HEK293 (cell line): ENCODE measurements at regions not wholly inside any gene's neighbourhood (a gene's known extent, or its start where the extent isn't known, plus 50 kb on each side); places are given as distances from the start of the nearest gene placed in this dataset.
A peak's percentile ranks its signal among the peaks of the same experiment; 100 is the strongest.

Experiments used
- CTCF ChIA-PET: fragments of 350-600 bp; formaldehyde crosslinking; extraction: SDS; loops from one replicate; lab custom pipeline; 2021; ENCODE audit warnings: antibody characterized with exemption; lab: Yijun Ruan, JAX
- POLR2A ChIA-PET: fragments of 300-600 bp; formaldehyde crosslinking; extraction: SDS; loops from one replicate; lab custom pipeline; 2020; ENCODE audit warnings: antibody characterized with exemption, inconsistent platforms; lab: Yijun Ruan, JAX
- H3K27ac ChIP-seq: fragments of 200-500 bp; sonication (Bioruptor generic); 2 replicates; pipeline ENCODE4 v1.5.1; 2014; ENCODE audit warnings: low read depth, low read length, control low read depth, inconsistent platforms; ENCODE audit errors: extremely low read depth
- H3K36me3 ChIP-seq, 2 experiments: fragments of 200-500 bp in 1 of 2; sonication (Bioruptor generic) in 1 of 2; 1 replicate in 1 of 2; 2 replicates in 1 of 2; pipeline ENCODE4 v1.5.1; 2014 to 2017; ENCODE audit warnings: inconsistent platforms in 2 of 2, low read length in 2 of 2; ENCODE audit not compliant: control insufficient read depth in 2 of 2, insufficient read depth in 1 of 2
- H3K4me1 ChIP-seq: fragments of 200-500 bp; sonication (Bioruptor generic); 2 replicates; pipeline ENCODE4 v1.5.1; 2014; ENCODE audit warnings: mild to moderate bottlenecking, low read length, inconsistent platforms; ENCODE audit not compliant: control insufficient read depth, insufficient read depth
- H3K4me3 ChIP-seq: 2 replicates; pipeline ENCODE4 v1.5.1; 2011; ENCODE audit warnings: low read depth, mild to moderate bottlenecking, control low read depth, low read length, moderate library complexity
- H3K9me3 ChIP-seq: fragments of 200-500 bp; sonication (Bioruptor generic); 2 replicates; pipeline ENCODE4 v1.5.1; 2014; ENCODE audit warnings: low read depth, low read length, inconsistent platforms; ENCODE audit not compliant: control insufficient read depth, insufficient read depth
- CTCF ChIP-seq: fragments of 450-650 bp; formaldehyde crosslinking; IDR thresholded peaks from 2 replicates; pipeline ENCODE4 v1.5.1; 2016; ENCODE audit warnings: missing biosample characterization, missing genetic modification characterization
- INSM2 ChIP-seq: fragments of 450-650 bp; formaldehyde crosslinking; IDR thresholded peaks from 2 replicates; pipeline ENCODE4 v1.5.1; 2016; ENCODE audit warnings: missing biosample characterization, missing genetic modification characterization
- KLF7 ChIP-seq: fragments of 450-650 bp; formaldehyde crosslinking; IDR thresholded peaks from 2 replicates; pipeline ENCODE4 v1.5.1; 2016; ENCODE audit warnings: missing biosample characterization, missing genetic modification characterization, borderline replicate concordance
- ZBTB17 ChIP-seq: fragments of 450-650 bp; formaldehyde crosslinking; IDR thresholded peaks from 2 replicates; pipeline ENCODE4 v1.5.1; 2016; ENCODE audit warnings: missing biosample characterization, missing genetic modification characterization
- ZIC2 ChIP-seq: fragments of 450-650 bp; formaldehyde crosslinking; IDR thresholded peaks from 2 replicates; pipeline ENCODE4 v1.5.1; 2016; ENCODE audit warnings: missing biosample characterization, missing genetic modification characterization
- ZNF311 ChIP-seq: fragments of 450-650 bp; formaldehyde crosslinking; IDR thresholded peaks from 2 replicates; pipeline ENCODE4 v1.5.1; 2017; ENCODE audit warnings: missing biosample characterization, missing genetic modification characterization, borderline replicate concordance
- ZNF362 ChIP-seq: fragments of 450-650 bp; formaldehyde crosslinking; IDR thresholded peaks from 2 replicates; pipeline ENCODE4 v1.5.1; 2016; ENCODE audit warnings: missing biosample characterization, missing genetic modification characterization
- ZNF560 ChIP-seq: fragments of 450-650 bp; formaldehyde crosslinking; IDR thresholded peaks from 2 replicates; pipeline ENCODE4 v1.5.1; 2017; ENCODE audit warnings: missing biosample characterization, missing genetic modification characterization, borderline replicate concordance
- ZNF600 ChIP-seq: fragments of 450-650 bp; formaldehyde crosslinking; IDR thresholded peaks from 2 replicates; pipeline ENCODE4 v1.5.1; 2016; ENCODE audit warnings: missing biosample characterization, missing genetic modification characterization
- ZNF658 ChIP-seq: fragments of 450-650 bp; formaldehyde crosslinking; IDR thresholded peaks from 2 replicates; pipeline ENCODE4; 2016; ENCODE audit warnings: missing biosample characterization, missing genetic modification characterization
- ZNF664 ChIP-seq: fragments of 450-650 bp; formaldehyde crosslinking; IDR thresholded peaks from 2 replicates; pipeline ENCODE4 v1.5.1; 2016; ENCODE audit warnings: missing biosample characterization, missing genetic modification characterization
- TF ChIP-seq, protein P1 (sequence below): fragments of 450-650 bp; formaldehyde crosslinking; conservative IDR thresholded peaks from 2 replicates; pipeline ENCODE4 v1.5.1; 2016; ENCODE audit warnings: low read depth, missing biosample characterization, missing genetic modification characterization

DNA sequence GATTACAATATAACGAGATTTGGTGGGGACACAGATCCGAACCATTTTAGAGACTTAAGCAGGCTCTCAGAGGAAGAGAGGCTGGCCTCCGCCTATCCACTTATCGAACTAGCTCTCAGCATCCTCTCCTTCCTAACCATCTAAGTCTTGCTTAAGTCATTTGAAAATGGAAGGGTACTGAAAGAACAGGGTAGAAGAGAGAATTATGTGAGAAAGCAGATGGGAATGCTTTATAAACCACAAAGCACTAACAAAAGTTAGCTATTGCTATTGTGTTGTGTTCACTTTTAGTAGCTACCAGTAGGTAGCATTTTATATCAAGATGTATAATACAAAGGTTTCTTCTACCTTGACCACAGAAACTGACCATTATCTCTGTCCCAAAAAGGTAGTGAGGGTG is 153.4 kb upstream of the CADM1 start:
- Histone ChIP-seq H3K36me3 (no peaks in the 10 kb centered on the region), H3K27ac (no peak overlapping the region), H3K9me3 (no peaks in the 10 kb centered on the region), H3K4me1 (peaks cover 4% of the 10 kb centered on the region; the same call in 1 of the 2 replicates), H3K4me3 (no peak overlapping the region)
- TF ChIP-seq, protein P1, sequence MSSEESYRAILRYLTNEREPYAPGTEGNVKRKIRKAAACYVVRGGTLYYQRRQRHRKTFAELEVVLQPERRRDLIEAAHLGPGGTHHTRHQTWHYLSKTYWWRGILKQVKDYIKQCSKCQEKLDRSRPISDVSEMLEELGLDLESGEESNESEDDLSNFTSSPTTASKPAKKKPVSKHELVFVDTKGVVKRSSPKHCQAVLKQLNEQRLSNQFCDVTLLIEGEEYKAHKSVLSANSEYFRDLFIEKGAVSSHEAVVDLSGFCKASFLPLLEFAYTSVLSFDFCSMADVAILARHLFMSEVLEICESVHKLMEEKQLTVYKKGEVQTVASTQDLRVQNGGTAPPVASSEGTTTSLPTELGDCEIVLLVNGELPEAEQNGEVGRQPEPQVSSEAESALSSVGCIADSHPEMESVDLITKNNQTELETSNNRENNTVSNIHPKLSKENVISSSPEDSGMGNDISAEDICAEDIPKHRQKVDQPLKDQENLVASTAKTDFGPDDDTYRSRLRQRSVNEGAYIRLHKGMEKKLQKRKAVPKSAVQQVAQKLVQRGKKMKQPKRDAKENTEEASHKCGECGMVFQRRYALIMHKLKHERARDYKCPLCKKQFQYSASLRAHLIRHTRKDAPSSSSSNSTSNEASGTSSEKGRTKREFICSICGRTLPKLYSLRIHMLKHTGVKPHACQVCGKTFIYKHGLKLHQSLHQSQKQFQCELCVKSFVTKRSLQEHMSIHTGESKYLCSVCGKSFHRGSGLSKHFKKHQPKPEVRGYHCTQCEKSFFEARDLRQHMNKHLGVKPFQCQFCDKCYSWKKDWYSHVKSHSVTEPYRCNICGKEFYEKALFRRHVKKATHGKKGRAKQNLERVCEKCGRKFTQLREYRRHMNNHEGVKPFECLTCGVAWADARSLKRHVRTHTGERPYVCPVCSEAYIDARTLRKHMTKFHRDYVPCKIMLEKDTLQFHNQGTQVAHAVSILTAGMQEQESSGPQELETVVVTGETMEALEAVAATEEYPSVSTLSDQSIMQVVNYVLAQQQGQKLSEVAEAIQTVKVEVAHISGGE (tag by site-specific recombination), result no peak
- no peak for TF ChIP-seq CTCF (tag by site-specific recombination)
- no peak for TF ChIP-seq ZNF600 (tag by site-specific recombination)
- TF ChIP-seq ZNF658 (tag by site-specific recombination), result no peak
- CTCF ChIA-PET, result interaction anchor here (0.6 kb wide), 3 partner anchors 34 to 277 kb away, joined by 3 read pairs; no protein-coding TSS in a partner anchor
- POLR2A ChIA-PET, result interaction anchor here (0.8 to 1.9 kb wide), 2 partner anchors 35 to 153 kb away, joined by 3 to 5 read pairs; partner anchors contain the start of gene CADM1

DNA sequence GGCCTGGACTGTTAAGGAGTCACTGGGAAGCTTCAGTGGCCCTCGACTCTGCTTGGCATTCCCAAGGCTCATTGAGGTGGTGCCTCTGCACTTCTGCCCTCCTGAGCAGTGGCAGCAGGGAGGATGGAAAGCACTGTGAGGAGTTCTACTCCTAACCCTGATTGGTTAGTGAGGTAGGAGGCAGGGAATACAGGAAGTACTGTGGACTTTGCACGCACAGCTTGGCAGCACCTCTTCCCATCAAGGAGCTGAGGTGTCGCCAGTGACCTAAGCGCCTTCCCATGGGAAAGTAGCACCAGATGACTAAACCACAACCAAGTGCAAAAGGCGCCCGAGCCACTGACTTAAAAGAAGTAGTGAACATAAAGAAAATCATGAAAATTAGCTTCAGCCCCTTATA is 152.5 kb upstream of the CADM1 start:
- H3K27ac ChIP-seq, result no peak overlapping the region
- ChIA-PET POLR2A (no interaction called here), CTCF (interaction anchor here (0.5 to 0.6 kb wide), 2 partner anchors 190 to 276 kb away, joined by 3 read pairs; no protein-coding TSS in a partner anchor)
- H3K36me3 ChIP-seq, result no peaks in the 10 kb centered on the region
- no peaks in the 10 kb centered on the region for H3K9me3 ChIP-seq
- H3K4me3 ChIP-seq, result no peak overlapping the region
- peaks cover 4% of the 10 kb centered on the region; the same call in 1 of the 2 replicates for H3K4me1 ChIP-seq
- TF ChIP-seq KLF7 (tag by site-specific recombination), result no peak
- TF ChIP-seq ZNF311, result no peak
- TF ChIP-seq ZIC2 (tag by site-specific recombination), result 0 out of 2 replicates have a peak, but pooled peaks have one; percentile 15

- no peak overlapping the region for H3K27ac ChIP-seq
- POLR2A ChIA-PET, result no interaction called here
- TF ChIP-seq ZNF560 (tag by site-specific recombination) (no peak), ZNF362 (tag by site-specific recombination) (no peak)
Measured at GRCh38 chr11:115656041-115656440, 151.8 kb upstream of the CADM1 start.

DNA sequence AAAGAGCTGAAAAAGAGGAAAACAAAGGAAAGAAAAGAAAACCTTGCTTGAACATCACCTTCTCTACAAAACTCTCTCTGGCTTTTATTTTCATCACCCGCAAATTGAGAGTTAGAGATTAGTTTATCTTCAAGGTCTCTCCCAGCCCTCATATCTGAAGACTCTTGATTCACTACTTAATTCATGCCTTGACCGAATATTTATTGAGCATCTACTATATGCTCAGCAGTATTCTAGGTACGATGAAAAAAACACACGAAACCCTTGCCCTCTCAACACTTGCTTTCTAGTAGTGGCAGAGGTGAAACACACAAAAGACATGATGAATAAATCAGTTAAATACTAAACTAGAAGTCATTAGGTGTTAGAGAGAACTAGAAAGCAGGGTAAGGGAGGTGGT is 150.6 kb upstream of the CADM1 start:
- Histone ChIP-seq H3K4me3 (no peak overlapping the region), H3K4me1 (peaks cover 4% of the 10 kb centered on the region; the same call in 1 of the 2 replicates), H3K27ac (no peak overlapping the region), H3K36me3 (no peaks in the 10 kb centered on the region), H3K9me3 (no peaks in the 10 kb centered on the region)
- POLR2A ChIA-PET, result no interaction called here
- CTCF ChIA-PET, result no interaction called here
- TF ChIP-seq ZNF664 (tag by site-specific recombination) (peak; percentile 87; the same call in 1 of the 2 replicates), ZBTB17 (tag by site-specific recombination) (no peak), INSM2 (tag by site-specific recombination) (no peak)

More at GRCh38 chr11:115656041-115656440, 151.8 kb upstream of the CADM1 start:
- Histone ChIP-seq H3K4me1 (peaks cover 4% of the 10 kb centered on the region; the same call in 1 of the 2 replicates), H3K4me3 (no peak overlapping the region), H3K9me3 (no peaks in the 10 kb centered on the region), H3K36me3 (no peaks in the 10 kb centered on the region)
- CTCF ChIA-PET, result interaction anchor here (0.7 kb wide), 1 partner anchor 27 kb away, joined by 3 read pairs; no protein-coding TSS in a partner anchor
